Fibroblast of lung (primary cell): ENCODE measurements at regions not wholly inside any gene's neighbourhood (a gene's known extent, or its start where the extent isn't known, plus 50 kb on each side); places are given as distances from the start of the nearest gene placed in this dataset.

Source experiments
- DNase-seq, 2 donors: peaks; one replicate each; pipeline versions ENCODE4 v3.0.0 to v3.0.0-alpha.2; 2010; ENCODE audit warnings: low read depth in 2 of 2
- H2AFZ ChIP-seq: 2 replicates; pipeline ENCODE4 v1.5.1; 2012; ENCODE audit warnings: low read length, control low read depth, inconsistent platforms
- H3K27ac ChIP-seq: 2 replicates; pipeline ENCODE4 v1.5.1; 2011; ENCODE audit warnings: low read length, control low read depth; ENCODE audit not compliant: insufficient read depth
- H3K27me3 ChIP-seq: 2 replicates; pipeline ENCODE4 v1.5.1; 2011; ENCODE audit warnings: mild to moderate bottlenecking, low read length; ENCODE audit not compliant: control insufficient read depth, insufficient read depth
- H3K36me3 ChIP-seq: 2 replicates; pipeline ENCODE4 v1.5.1; 2011; ENCODE audit warnings: low read length; ENCODE audit not compliant: control insufficient read depth, insufficient read depth
- H3K4me1 ChIP-seq: 2 replicates; pipeline ENCODE4 v1.5.1; 2011; ENCODE audit warnings: low read length; ENCODE audit not compliant: control insufficient read depth, insufficient read depth; ENCODE audit errors: extremely low read depth
- H3K4me2 ChIP-seq: 2 replicates; pipeline ENCODE4 v1.5.1; 2011; ENCODE audit warnings: low read length, control low read depth; ENCODE audit not compliant: insufficient read depth; ENCODE audit errors: extremely low read depth
- H3K4me3 ChIP-seq, 4 experiments: fragments of 200-600 bp in 1 of 4; sonication (generic) in 1 of 4; replicated peaks in 1 of 4; 2 replicates each; pipeline ENCODE4 v1.5.1; 2011 to 2016; ENCODE audit warnings: low read length in 4 of 4, low read depth in 3 of 4, mild to moderate bottlenecking in 3 of 4, control low read depth in 2 of 4, inconsistent platforms in 1 of 4, mixed read lengths in 1 of 4; ENCODE audit not compliant: insufficient read depth in 1 of 4; ENCODE audit errors: control extremely low read depth in 1 of 4
- H3K79me2 ChIP-seq: 2 replicates; pipeline ENCODE4 v1.5.1; 2012; ENCODE audit warnings: mild to moderate bottlenecking, low read length, inconsistent platforms; ENCODE audit not compliant: control insufficient read depth, insufficient read depth
- H3K9ac ChIP-seq: 2 replicates; pipeline ENCODE4 v1.5.1; 2011; ENCODE audit warnings: mild to moderate bottlenecking, low read length, control low read depth; ENCODE audit not compliant: insufficient read depth
- H3K9me3 ChIP-seq: 2 replicates; pipeline ENCODE4 v1.5.1; 2012; ENCODE audit warnings: low read depth, low read length; ENCODE audit not compliant: control insufficient read depth, insufficient read depth
- H4K20me1 ChIP-seq: 2 replicates; pipeline ENCODE4 v1.5.1; 2011; ENCODE audit warnings: low read length; ENCODE audit not compliant: control insufficient read depth, insufficient read depth; ENCODE audit errors: extremely low read depth
- CTCF ChIP-seq, 2 donors: IDR thresholded peaks in 1 of 2; conservative IDR thresholded peaks in 1 of 2; 1 replicate in 1 of 2; 2 replicates in 1 of 2; pipeline ENCODE4 v1.5.1; 2011 to 2012; ENCODE audit warnings: low read length in 2 of 2, control low read depth in 1 of 2, inconsistent platforms in 1 of 2, low read depth in 1 of 2, mild to moderate bottlenecking in 1 of 2
- EZH2 ChIP-seq: IDR thresholded peaks from 2 replicates; pipeline ENCODE4 v1.5.1; 2012; ENCODE audit warnings: low read length, control low read depth, mild to moderate bottlenecking; ENCODE audit errors: missing control alignments

- H2AFZ ChIP-seq, result no peak overlapping the region
- no peaks in the 10 kb centered on the region for H3K27me3 ChIP-seq
- H3K4me3 ChIP-seq, result no peak overlapping the region
- no peak overlapping the region for H3K27ac ChIP-seq
- H3K9me3 ChIP-seq, result no peaks in the 10 kb centered on the region
- H3K4me2 ChIP-seq, result no peak overlapping the region
- no peaks in the 10 kb centered on the region for H3K4me1 ChIP-seq
- no peaks in the 10 kb centered on the region for H4K20me1 ChIP-seq
- no peak for DNase-seq
- TF ChIP-seq CTCF (conservative IDR thresholded peaks at IDR 0.05 in 1 of 2, IDR thresholded peaks at IDR 0.05 in 1 of 2; ENCODE audit: low read depth in 1 of 2, low read length in 2 of 2), result no peak
- TF ChIP-seq EZH2, result no peak
- H3K36me3 ChIP-seq, result no peaks in the 10 kb centered on the region
- no peak overlapping the region for H3K9ac ChIP-seq
- no peaks in the 10 kb centered on the region for H3K79me2 ChIP-seq
Observed at GRCh38 chr20:7829776-7830175, 110.5 kb downstream of the HAO1 start.
